Liver (tissue), 7 donors: ENCODE measurements at regions not wholly inside any gene's neighbourhood (a gene's known extent, or its start where the extent isn't known, plus 50 kb on each side); places are given as distances from the start of the nearest gene placed in this dataset.
A peak's percentile ranks its signal among the peaks of the same experiment; 100 is the strongest.
"Not testable (repeated sequence)": the region's sequence is repeated elsewhere in the genome, so short reads cannot be mapped to it uniquely, and the experiment has no call there.

Experiments used
- DNase-seq: peaks from one replicate; pipeline ENCODE4 v3.0.0-alpha.2; 2017; ENCODE audit warnings: low spot score
- H3K27ac ChIP-seq, 2 donors: one replicate each; pipeline ENCODE4 v1.7.0; 2013; ENCODE audit warnings: inconsistent platforms in 2 of 2, low read length in 2 of 2, control low read depth in 1 of 2, low read depth in 1 of 2, mild to moderate bottlenecking in 1 of 2
- H3K27me3 ChIP-seq, 4 donors: one replicate each; pipeline versions ENCODE4 v1.6.1 to v1.7.0; 2013; ENCODE audit warnings: low read length in 3 of 4, inconsistent platforms in 1 of 4, mild to moderate bottlenecking in 1 of 4, moderate library complexity in 1 of 4; ENCODE audit not compliant: control insufficient read depth in 4 of 4, insufficient read depth in 4 of 4
- H3K36me3 ChIP-seq, 4 donors: one replicate each; pipeline versions ENCODE4 v1.6.1 to v1.7.0; 2013; ENCODE audit warnings: low read length in 3 of 4, mild to moderate bottlenecking in 3 of 4, low read depth in 1 of 4, moderate library complexity in 1 of 4; ENCODE audit not compliant: control insufficient read depth in 4 of 4, insufficient read depth in 3 of 4
- H3K4me1 ChIP-seq, 4 donors: one replicate each; pipeline versions ENCODE4 v1.6.1 to v1.7.0; 2013; ENCODE audit warnings: low read length in 3 of 4, mild to moderate bottlenecking in 3 of 4, moderate library complexity in 1 of 4; ENCODE audit not compliant: control insufficient read depth in 4 of 4, insufficient read depth in 4 of 4
- H3K4me3 ChIP-seq, 3 donors: one replicate each; pipeline versions ENCODE4 v1.6.1 to v1.7.0; 2013; ENCODE audit warnings: low read length in 3 of 3, control low read depth in 1 of 3, low read depth in 1 of 3, mild to moderate bottlenecking in 1 of 3
- H3K9ac ChIP-seq, 2 donors: one replicate each; pipeline ENCODE4 v1.7.0; 2013; ENCODE audit warnings: low read length in 2 of 2, mild to moderate bottlenecking in 2 of 2, moderate library complexity in 2 of 2, control low read depth in 1 of 2, low read depth in 1 of 2
- H3K9me3 ChIP-seq, 4 donors: one replicate each; pipeline versions ENCODE4 v1.6.1 to v1.7.0; 2013; ENCODE audit warnings: low read length in 3 of 4; ENCODE audit not compliant: control insufficient read depth in 4 of 4
- HNF4A ChIP-seq, 2 donors: conservative IDR thresholded peaks; 2 replicates each; pipeline ENCODE4 v1.6.1; 2016; ENCODE audit warnings: antibody characterized with exemption in 2 of 2, mild to moderate bottlenecking in 2 of 2
- NR2F2 ChIP-seq: IDR thresholded peaks from 2 replicates; pipeline ENCODE4 v1.6.1; 2016; ENCODE audit warnings: antibody characterized with exemption
- RAD21 ChIP-seq, 2 donors: IDR thresholded peaks; 2 replicates each; pipeline ENCODE4 v1.6.1; 2016; ENCODE audit warnings: antibody characterized with exemption in 2 of 2, mild to moderate bottlenecking in 2 of 2
- RXRA ChIP-seq, 2 donors: IDR thresholded peaks; 2 replicates each; pipeline ENCODE4 v1.6.1; 2017 to 2018; ENCODE audit warnings: antibody characterized with exemption in 2 of 2, mild to moderate bottlenecking in 1 of 2
- SP1 ChIP-seq: IDR thresholded peaks from 2 replicates; pipeline ENCODE4 v1.6.1; 2018; ENCODE audit warnings: antibody characterized with exemption, mild to moderate bottlenecking
- TAF1 ChIP-seq: conservative IDR thresholded peaks from 2 replicates; pipeline ENCODE4 v1.6.1; 2016; ENCODE audit warnings: antibody characterized with exemption, mild to moderate bottlenecking
- YY1 ChIP-seq: IDR thresholded peaks from 2 replicates; pipeline ENCODE4 v1.6.1; 2016; ENCODE audit warnings: antibody characterized with exemption, mild to moderate bottlenecking
- WGBS: extraction: QIAGEN DNeasy Blood & Tissue Kit; methylation state at CpG from one replicate; pipeline ENCODE4 v1.1.7; 2013; 5-methylcytosine and 5-hydroxymethylcytosine counted together
- donor health status: healthy.
- donor health status: healthy.
- donor health status: healthy.
- donor health status: healthy.

- Histone ChIP-seq H3K9me3 (no peaks in the 10 kb centered on the region), H3K9ac (no peak overlapping the region), H3K4me3 (no peak overlapping the region), H3K36me3 (no peaks in the 10 kb centered on the region), H3K27ac (no peak overlapping the region), H3K27me3 (no peaks in the 10 kb centered on the region), H3K4me1 (peaks cover 2 to 21% (median 11%) of the 10 kb centered on the region in 4 donors)
- TF ChIP-seq SP1 = peak; percentile 48
- TF ChIP-seq NR2F2 = peak; percentile 56
- TF ChIP-seq RAD21 (IDR thresholded peaks at IDR 0.05) = peak in 1 of 2 donors; percentile 38
- TF ChIP-seq YY1 = no peak
- TF ChIP-seq TAF1 = no peak
- TF ChIP-seq RXRA (IDR thresholded peaks at IDR 0.05) = peak; percentile 67 to 85
- 40% methylated on average over 4 of the region's 4 CpGs for WGBS
- DNase-seq = no peak
Observed at GRCh38 chr6:43927532-43928210, 157.7 kb downstream of the VEGFA start.

- no peak for TF ChIP-seq YY1
- TF ChIP-seq SP1 = peak; percentile 37
- Histone ChIP-seq H3K4me1 (peaks cover 5 to 29% (median 18%) of the 10 kb centered on the region in 4 donors), H3K36me3 (no peaks in the 10 kb centered on the region), H3K27me3 (no peaks in the 10 kb centered on the region), H3K4me3 (no peak overlapping the region), H3K27ac (no peak overlapping the region), H3K9me3 (no peaks in the 10 kb centered on the region), H3K9ac (no peak overlapping the region)
- no peak for DNase-seq
- WGBS = 77% methylated on average over 17 of the region's 17 CpGs
Observed at GRCh38 chr6:43926634-43927531, 156.9 kb downstream of the VEGFA start.

GRCh38 chr6:43925636-43926139 is 155.7 kb downstream of the VEGFA start:
- not testable (repeated sequence) for H3K9ac ChIP-seq

GRCh38 chr6:43924222-43924702 is 154.3 kb downstream of the VEGFA start:
- TF ChIP-seq HNF4A (conservative IDR thresholded peaks at IDR 0.05) (no peak), RAD21 (IDR thresholded peaks at IDR 0.05) (no peak), SP1 (no peak)
- Histone ChIP-seq H3K4me3 (no peak overlapping the region), H3K4me1 (peaks cover 15 to 50% (median 37%) of the 10 kb centered on the region in 4 donors), H3K9me3 (no peaks in the 10 kb centered on the region), H3K9ac (no peak overlapping the region), H3K36me3 (no peaks in the 10 kb centered on the region), H3K27ac (no peak overlapping the region), H3K27me3 (no peaks in the 10 kb centered on the region)
- no peak for DNase-seq
- 59% methylated on average over 12 of the region's 12 CpGs for WGBS

More at GRCh38 chr6:43925636-43926139, 155.7 kb downstream of the VEGFA start:
- not testable (repeated sequence) for H3K27ac ChIP-seq, H3K36me3 ChIP-seq, H3K27me3 ChIP-seq, DNase-seq, H3K4me3 ChIP-seq, H3K9me3 ChIP-seq
- H3K4me1 ChIP-seq = peaks cover 14 to 40% (median 28%) of the 10 kb centered on the region in 4 donors
- WGBS = 95% methylated on average over 7 of the region's 7 CpGs
